Esophagus muscularis mucosa (tissue), 4 donors: ENCODE measurements at regions not wholly inside any gene's neighbourhood (a gene's known extent, or its start where the extent isn't known, plus 50 kb on each side); places are given as distances from the start of the nearest gene placed in this dataset.

Experiments used
- DNase-seq: peaks from one replicate; pipeline ENCODE4 v3.0.0-alpha.2; 2017; ENCODE audit errors: extremely low spot score
- H3K27ac ChIP-seq, 4 donors: fragments of 200-600 bp; sonication (generic); replicated peaks in 1 of 4; 1 replicate in 3 of 4; 2 replicates in 1 of 4; pipeline ENCODE4 v1.5.1; 2016 to 2019; ENCODE audit warnings: mild to moderate bottlenecking in 1 of 4
- H3K27me3 ChIP-seq, 4 donors: fragments of 200-600 bp; sonication (generic); one replicate each; pipeline versions ENCODE4 v1.5.1 to v1.6.0; 2016 to 2019
- H3K36me3 ChIP-seq, 4 donors: fragments of 200-600 bp; sonication (generic); one replicate each; pipeline ENCODE4 v1.5.1; 2016 to 2019
- H3K4me1 ChIP-seq, 4 donors: fragments of 200-600 bp; sonication (generic); one replicate each; pipeline ENCODE4 v1.5.1; 2016 to 2019
- H3K4me3 ChIP-seq, 4 donors: fragments of 200-600 bp; sonication (generic); 1 replicate in 2 of 4; 2 replicates in 2 of 4; pipeline ENCODE4 v1.5.1; 2016 to 2019; ENCODE audit warnings: mild to moderate bottlenecking in 4 of 4, moderate library complexity in 1 of 4
- H3K9me3 ChIP-seq, 4 donors: fragments of 200-600 bp; sonication (generic); 1 replicate in 3 of 4; 2 replicates in 1 of 4; pipeline ENCODE4 v1.5.1; 2016 to 2019
- CTCF ChIP-seq, 3 experiments: fragments of 200-600 bp in 2 of 3; fragments of 450-650 bp in 1 of 3; sonication (generic) in 2 of 3; IDR thresholded peaks; one replicate each; pipeline ENCODE4 v1.5.1; 2017 to 2019; ENCODE audit warnings: antibody characterized with exemption in 3 of 3, mild to moderate bottlenecking in 2 of 3, moderate library complexity in 1 of 3
- EP300 ChIP-seq: sonication (generic); formaldehyde crosslinking; IDR thresholded peaks from one replicate; pipeline ENCODE4 v1.6.1; 2017; ENCODE audit warnings: antibody characterized with exemption
- POLR2A ChIP-seq: fragments of 450-650 bp; IDR thresholded peaks from one replicate; pipeline ENCODE4 v1.6.1; 2017; ENCODE audit warnings: antibody characterized with exemption, moderate library complexity, mild to moderate bottlenecking, low read depth
- POLR2AphosphoS5 ChIP-seq, 2 donors: sonication (generic); formaldehyde crosslinking; IDR thresholded peaks; one replicate each; pipeline ENCODE4 v1.6.1; 2017; ENCODE audit warnings: antibody characterized with exemption in 2 of 2
- WGBS: methylation state at CpG from one replicate; pipeline ENCODE4 v1.1.5; 2018; 5-methylcytosine and 5-hydroxymethylcytosine counted together
- intact Hi-C: fragments of 100-400 bp; cut with DNase I; formaldehyde crosslinking; loops from one replicate; pipeline ENCODE4 v1.15.1; 2023

GRCh38 chr2:145112467-145112866, 592.5 kb upstream of the ZEB2 start:
- no peak for TF ChIP-seq CTCF (IDR thresholded peaks at IDR 0.05)
- no peak for TF ChIP-seq POLR2A
- no peak for TF ChIP-seq EP300
- TF ChIP-seq POLR2AphosphoS5 (IDR thresholded peaks at IDR 0.05) = no peak
- Histone ChIP-seq H3K27me3 (no peaks in the 10 kb centered on the region), H3K9me3 (no peaks in the 10 kb centered on the region), H3K27ac (no peak overlapping the region), H3K4me1 (no peaks in the 10 kb centered on the region), H3K4me3 (no peak overlapping the region), H3K36me3 (no peaks in the 10 kb centered on the region)
- no peak for DNase-seq
- intact Hi-C loops = no loop called here

- Histone ChIP-seq H3K9me3 (no peaks in the 10 kb centered on the region), H3K4me1 (no peaks in the 10 kb centered on the region), H3K27ac (no peak overlapping the region), H3K4me3 (no peak overlapping the region), H3K36me3 (no peaks in the 10 kb centered on the region), H3K27me3 (no peaks in the 10 kb centered on the region)
- no peak for TF ChIP-seq CTCF (IDR thresholded peaks at IDR 0.05)
- TF ChIP-seq POLR2A = no peak
- WGBS = 81% methylated on average over 3 of the region's 3 CpGs
- intact Hi-C loops = no loop called here
- no peak for DNase-seq
Observed at GRCh38 chr2:145110668-145111356, 590.9 kb upstream of the ZEB2 start.

- Histone ChIP-seq H3K4me1 (no peaks in the 10 kb centered on the region), H3K36me3 (no peaks in the 10 kb centered on the region), H3K9me3 (no peaks in the 10 kb centered on the region), H3K4me3 (no peak overlapping the region), H3K27me3 (no peaks in the 10 kb centered on the region), H3K27ac (no peak overlapping the region)
- DNase-seq = no peak
- intact Hi-C loops = no loop called here
- WGBS = 85% methylated on average over 8 of the region's 9 CpGs
- TF ChIP-seq CTCF (IDR thresholded peaks at IDR 0.05) (no peak), POLR2AphosphoS5 (IDR thresholded peaks at IDR 0.05) (no peak), EP300 (no peak), POLR2A (no peak)
Observed at GRCh38 chr2:145108959-145109710, 589.2 kb upstream of the ZEB2 start.

GRCh38 chr2:145108361-145108778, 588.5 kb upstream of the ZEB2 start:
- Histone ChIP-seq H3K4me1 (no peaks in the 10 kb centered on the region), H3K4me3 (no peak overlapping the region), H3K27me3 (no peaks in the 10 kb centered on the region), H3K36me3 (no peaks in the 10 kb centered on the region), H3K9me3 (no peaks in the 10 kb centered on the region), H3K27ac (no peak overlapping the region)
- TF ChIP-seq POLR2A (no peak), EP300 (no peak), CTCF (IDR thresholded peaks at IDR 0.05) (no peak), POLR2AphosphoS5 (IDR thresholded peaks at IDR 0.05) (no peak)
- no peak for DNase-seq
- WGBS = 69% methylated on average over 10 of the region's 10 CpGs
- intact Hi-C loops = no loop called here
